ENCODE measurements at regions not wholly inside any gene's neighbourhood (a gene's known extent, or its start where the extent isn't known, plus 50 kb on each side); places are given as distances from the start of the nearest gene placed in this dataset.
"Not testable (repeated sequence)": the region's sequence is repeated elsewhere in the genome, so short reads cannot be mapped to it uniquely, and the experiment has no call there.

DNA sequence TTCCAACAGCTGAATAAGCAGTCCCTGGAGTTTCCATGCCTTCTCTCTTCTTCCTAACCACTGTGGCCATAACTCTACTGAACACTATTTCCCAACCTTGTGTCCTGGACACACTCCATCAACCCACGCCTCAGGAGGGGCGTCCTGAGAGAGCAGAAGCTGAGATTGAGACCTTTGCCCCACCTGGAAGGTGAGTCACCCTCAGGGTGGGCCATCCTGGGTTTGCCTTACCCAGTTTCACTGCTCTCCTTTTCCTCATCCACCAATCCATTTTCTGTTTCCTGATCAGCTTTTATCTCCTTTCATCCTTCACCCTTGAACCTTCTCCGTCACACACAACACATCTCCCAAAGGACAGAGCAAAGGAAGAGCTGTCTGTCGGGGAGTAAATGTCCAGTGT is 91.4 kb downstream of the TMEM130 start:
- no peak for DNase-seq

DNA sequence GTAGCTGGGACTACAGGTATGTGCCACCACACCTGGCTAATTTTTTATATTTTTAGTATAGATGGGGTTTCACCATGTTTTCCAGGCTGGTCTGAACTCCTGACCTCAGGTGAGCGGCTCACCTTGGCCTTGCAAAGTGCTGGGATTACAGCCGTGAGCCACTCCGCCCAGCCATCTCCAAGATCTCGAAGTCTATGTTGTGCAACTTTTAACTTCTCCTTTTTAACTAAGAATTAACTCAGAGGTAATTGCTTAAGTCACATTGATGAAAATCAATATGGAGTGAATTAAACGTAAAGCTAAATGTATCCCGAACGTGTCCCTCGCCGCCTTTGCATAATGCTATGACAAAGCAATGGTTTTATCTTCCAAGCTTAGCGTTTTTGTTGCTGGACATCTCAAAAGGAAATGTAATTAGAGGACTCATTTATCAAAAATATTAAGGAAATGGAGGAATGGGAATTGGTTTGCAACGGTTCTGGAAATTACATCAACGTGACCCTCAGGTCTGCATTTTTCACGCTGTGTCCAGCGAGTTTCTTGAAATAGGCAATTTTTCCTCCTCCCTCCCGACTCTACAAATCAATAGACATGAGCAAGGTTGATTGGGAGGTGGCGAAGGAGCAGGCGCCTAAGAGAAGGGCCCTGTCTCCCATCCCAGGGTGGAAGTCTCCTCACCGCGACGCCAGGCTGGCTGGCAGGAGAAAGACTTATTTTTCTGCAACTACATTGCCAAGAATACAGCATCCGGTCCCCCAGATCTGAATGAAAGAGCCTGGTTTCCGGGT is 89.8 kb downstream of the TMEM130 start:
- no peak for DNase-seq

DNA sequence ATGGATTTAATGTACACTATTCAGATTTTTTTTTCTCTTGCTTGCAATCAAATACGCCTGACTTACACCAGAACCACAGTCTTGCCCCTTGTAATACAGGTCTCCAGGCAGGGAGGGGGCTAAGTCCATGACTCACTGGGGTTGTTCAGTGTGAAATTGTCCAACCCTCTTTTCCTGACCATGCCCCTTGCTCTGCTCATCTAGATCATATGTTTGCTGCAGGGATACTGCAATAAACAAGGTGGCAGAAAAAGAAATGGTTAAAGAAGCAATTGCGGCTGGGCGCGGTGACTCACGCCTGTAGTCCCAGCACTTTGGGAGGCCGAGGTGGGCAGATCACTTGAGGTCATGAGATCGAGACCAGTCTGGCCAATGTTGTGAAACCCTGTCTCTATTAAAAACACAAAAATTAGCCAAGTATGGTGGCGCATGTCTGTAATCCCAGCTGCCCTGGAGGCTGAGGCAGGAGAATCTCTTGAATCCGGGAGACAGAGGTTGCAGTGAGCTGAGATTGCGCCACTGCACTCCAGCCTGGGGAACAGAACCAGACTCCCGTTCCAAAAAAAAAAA is 85.5 kb downstream of the TMEM130 start:
- no peak for DNase-seq

DNA sequence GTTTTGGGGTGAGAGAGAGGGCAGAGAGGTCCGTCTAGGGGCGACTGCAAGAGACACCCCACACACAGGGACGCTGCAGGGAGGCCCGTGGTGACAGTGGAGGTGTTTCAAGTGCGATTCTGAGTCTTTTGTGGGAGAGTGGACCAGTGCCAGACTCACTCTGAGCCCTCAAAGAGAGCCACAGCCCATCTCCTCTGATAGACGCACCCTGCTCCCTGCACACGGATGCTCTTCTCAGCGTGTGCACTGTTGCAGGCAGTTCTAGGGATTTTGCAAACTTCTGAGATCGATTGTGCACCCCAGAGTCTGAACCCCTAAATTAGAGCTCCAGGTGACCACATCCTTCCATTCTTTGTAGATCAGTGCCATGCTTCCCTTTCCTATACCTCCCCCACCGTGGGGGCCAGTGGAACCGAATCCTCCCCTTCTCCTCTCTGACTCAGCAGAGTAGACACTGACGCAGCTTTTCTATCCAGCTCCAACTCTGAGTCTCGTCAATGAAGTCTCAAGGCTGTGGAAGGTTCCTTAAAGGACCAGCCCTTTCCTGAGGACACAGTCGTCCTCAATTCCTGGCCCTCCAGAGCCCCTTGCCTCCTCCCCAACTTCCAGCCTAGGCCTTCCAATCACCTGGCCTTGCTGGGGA is 83.8 kb downstream of the TMEM130 start:
- DNase-seq, result no peak

DNA sequence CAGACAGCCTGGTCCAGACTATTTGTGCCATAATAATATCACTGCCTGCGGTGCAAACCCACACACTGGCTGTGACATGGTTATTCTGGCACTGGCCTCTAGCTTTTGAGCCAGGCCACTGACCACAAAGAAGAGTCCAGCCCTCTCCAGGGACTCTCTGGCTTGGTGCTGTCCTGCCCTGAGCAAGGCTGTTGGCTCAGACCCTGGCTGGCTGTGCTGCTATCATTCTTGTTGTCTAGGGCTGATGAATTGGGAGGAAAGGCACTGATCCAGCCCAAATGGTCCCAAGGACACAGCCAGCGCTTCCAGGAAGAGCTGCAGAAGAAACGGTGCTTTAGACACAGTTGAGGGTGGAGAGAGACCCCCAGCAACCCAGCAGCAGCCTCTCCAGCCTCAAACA is 80.8 kb downstream of the TMEM130 start:
- DNase-seq, result no peak

DNA sequence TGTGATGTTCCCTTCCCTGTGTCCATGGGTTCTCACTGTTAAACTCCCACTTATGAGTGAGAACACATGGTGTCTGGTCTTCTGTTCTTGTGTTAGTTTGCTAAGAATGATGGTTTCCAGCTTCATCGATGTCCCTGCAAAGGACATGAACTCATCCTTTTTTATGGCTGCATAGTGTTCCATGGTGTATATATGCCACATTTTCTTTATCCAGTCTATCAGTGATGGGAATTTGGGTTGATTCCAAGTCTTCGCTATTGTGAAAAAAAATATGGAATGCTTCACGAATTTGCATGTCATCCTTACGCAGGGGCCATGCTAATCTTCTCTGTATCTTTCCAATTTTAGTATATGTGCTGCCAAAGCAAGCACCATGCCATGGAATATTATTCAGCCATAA is 75.4 kb downstream of the TMEM130 start:
- not testable (repeated sequence) for DNase-seq

DNA sequence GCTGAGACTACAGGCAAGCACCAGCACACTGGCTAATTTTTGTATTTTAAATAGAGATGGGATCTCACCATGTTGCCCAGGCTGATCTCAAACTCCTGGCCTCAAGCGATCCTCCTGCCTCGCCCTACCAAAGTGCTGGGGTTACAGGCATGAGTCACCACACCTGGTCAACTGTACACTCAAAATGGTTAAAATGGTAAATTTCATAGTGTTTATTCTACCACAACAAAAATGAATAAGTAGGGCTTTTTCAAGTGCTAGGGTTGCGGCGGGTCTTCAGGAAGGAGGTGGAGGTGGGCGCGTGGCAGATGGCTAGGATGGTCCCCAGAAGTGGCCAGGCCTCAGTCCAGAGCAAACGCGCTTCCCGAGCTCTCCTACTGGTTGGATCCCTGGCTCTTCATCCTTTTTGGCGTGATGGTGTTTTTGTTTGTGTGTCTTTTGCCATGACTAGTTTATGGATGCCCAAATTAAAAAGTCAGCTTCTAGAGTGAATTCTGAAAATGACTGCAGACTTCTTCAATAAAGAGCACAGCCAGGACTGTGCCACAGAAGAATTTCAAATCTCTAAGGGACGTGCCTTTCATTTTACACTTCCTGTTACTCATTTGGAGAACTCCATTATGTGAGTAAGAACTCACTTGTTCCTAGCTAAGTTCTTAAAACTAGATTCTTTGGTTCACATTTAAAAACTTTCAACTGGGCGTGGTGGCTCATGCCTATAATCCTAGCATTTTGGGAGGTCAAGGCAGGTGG is 73.9 kb downstream of the TMEM130 start:
- DNase-seq, result no peak

All from stimulated activated CD4-positive, alpha-beta T cell treated with anti-CD3 and anti-CD28 coated beads, Interleukin-4, amount 100 ng/mL, for 4 hours (primary cell).